ENCODE measurements at regions not wholly inside any gene's neighbourhood (a gene's known extent, or its start where the extent isn't known, plus 50 kb on each side); places are given as distances from the start of the nearest gene placed in this dataset.

DNA sequence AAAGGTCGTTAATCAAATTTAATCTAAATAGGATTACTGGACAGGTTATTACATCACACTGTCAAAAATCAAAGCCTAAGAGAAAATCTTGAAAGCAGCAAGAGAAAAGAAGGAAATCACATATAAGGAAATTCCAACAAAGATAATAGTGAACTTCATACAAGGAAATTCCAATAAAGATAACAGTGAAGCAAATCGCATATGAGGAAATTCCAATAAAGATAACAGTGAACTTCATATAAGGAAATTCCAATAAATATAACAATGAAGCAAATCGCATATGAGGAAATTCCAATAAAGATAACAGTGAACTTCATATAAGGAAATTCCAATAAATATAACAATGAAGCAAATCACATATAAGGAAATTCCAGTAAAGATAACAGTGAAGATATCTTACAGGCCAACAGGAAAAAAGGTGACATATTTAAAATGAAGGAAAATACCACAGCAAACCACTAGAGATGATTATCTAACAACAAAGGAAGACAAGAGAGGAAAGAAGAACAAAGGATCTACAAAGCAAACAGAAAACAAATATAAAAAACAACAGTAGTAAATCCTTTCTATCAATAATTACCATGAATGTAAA, 787.7 kb downstream of the CCDC85A start:
- Histone ChIP-seq H3K4me3 (no peak overlapping the region), H2AFZ (replicated peaks) (no peak overlapping the region), H3K27me3 (no peaks in the 10 kb centered on the region), H3K4me2 (no peak overlapping the region), H3K9ac (no peak overlapping the region), H4K20me1 (ENCODE audit: low read depth) (no peaks in the 10 kb centered on the region), H3K27ac (no peak overlapping the region), H3F3A (ENCODE audit: low read depth) (no peaks in the 10 kb centered on the region), H3K36me3 (no peaks in the 10 kb centered on the region), H3K79me2 (ENCODE audit: low read depth) (no peaks in the 10 kb centered on the region), H3K4me1 (no peaks in the 10 kb centered on the region), H3K9me3 (ENCODE audit: low read depth) (no peaks in the 10 kb centered on the region)
- no peak for DNase-seq (ENCODE audit: low spot score)
- Mint-ChIP-seq H3K27ac (no peak overlapping the region), H3K4me3 (no peak overlapping the region), H3K36me3 (no peaks in the 10 kb centered on the region), H3K9me3 (no peaks in the 10 kb centered on the region), H3K4me1 (no peaks in the 10 kb centered on the region), H3K27me3 (ENCODE audit: insufficient read depth, low read depth) (peaks cover 2% of the 10 kb centered on the region)
- no peak for TF ChIP-seq EZH2 (IDR thresholded peaks at IDR 0.05)
- no peak for TF ChIP-seq EZH2phosphoT487 (IDR thresholded peaks at IDR 0.05)
- TF ChIP-seq, protein P1, sequence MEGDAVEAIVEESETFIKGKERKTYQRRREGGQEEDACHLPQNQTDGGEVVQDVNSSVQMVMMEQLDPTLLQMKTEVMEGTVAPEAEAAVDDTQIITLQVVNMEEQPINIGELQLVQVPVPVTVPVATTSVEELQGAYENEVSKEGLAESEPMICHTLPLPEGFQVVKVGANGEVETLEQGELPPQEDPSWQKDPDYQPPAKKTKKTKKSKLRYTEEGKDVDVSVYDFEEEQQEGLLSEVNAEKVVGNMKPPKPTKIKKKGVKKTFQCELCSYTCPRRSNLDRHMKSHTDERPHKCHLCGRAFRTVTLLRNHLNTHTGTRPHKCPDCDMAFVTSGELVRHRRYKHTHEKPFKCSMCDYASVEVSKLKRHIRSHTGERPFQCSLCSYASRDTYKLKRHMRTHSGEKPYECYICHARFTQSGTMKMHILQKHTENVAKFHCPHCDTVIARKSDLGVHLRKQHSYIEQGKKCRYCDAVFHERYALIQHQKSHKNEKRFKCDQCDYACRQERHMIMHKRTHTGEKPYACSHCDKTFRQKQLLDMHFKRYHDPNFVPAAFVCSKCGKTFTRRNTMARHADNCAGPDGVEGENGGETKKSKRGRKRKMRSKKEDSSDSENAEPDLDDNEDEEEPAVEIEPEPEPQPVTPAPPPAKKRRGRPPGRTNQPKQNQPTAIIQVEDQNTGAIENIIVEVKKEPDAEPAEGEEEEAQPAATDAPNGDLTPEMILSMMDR (IDR thresholded peaks at IDR 0.05) = no peak

DNA sequence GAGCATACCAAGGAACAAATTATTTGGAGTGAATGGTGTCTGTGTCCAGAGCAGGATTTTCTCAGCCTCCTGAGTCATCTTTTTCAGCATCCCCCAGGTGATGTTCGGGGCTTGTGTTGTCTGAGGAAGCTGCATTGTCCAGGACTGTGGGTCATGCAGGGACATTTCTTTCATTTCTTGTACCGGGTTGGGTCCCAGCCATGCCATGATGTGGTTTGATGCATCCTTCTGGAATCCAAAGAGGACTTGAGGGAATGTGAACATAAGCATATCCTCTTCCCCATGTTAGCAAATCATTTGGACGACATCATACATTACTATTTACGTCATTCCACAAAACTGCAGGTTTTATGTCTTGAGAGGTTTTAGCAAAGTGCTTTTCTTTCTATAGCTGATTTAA, 797.8 kb downstream of the CCDC85A start:
- Histone ChIP-seq H3K27me3 (no peaks in the 10 kb centered on the region), H3K79me2 (ENCODE audit: low read depth) (no peaks in the 10 kb centered on the region), H3K4me2 (no peak overlapping the region), H3F3A (ENCODE audit: low read depth) (no peaks in the 10 kb centered on the region), H3K4me1 (no peaks in the 10 kb centered on the region), H2AFZ (replicated peaks) (no peak overlapping the region), H3K4me3 (no peak overlapping the region), H4K20me1 (ENCODE audit: low read depth) (no peaks in the 10 kb centered on the region), H3K9ac (no peak overlapping the region), H3K9me3 (ENCODE audit: low read depth) (peaks cover 10% of the 10 kb centered on the region), H3K27ac (no peak overlapping the region), H3K36me3 (no peaks in the 10 kb centered on the region)
- Mint-ChIP-seq H3K27me3 (ENCODE audit: insufficient read depth, low read depth) (no peaks in the 10 kb centered on the region), H3K9me3 (peaks cover 3% of the 10 kb centered on the region), H3K4me1 (no peaks in the 10 kb centered on the region), H3K36me3 (no peaks in the 10 kb centered on the region), H3K27ac (no peak overlapping the region), H3K4me3 (no peak overlapping the region)
- TF ChIP-seq, protein P1 (IDR thresholded peaks at IDR 0.05) = no peak
- TF ChIP-seq EZH2phosphoT487 (IDR thresholded peaks at IDR 0.05) (no peak), EZH2 (IDR thresholded peaks at IDR 0.05) (no peak)
- DNase-seq (ENCODE audit: low spot score) = no peak

DNA sequence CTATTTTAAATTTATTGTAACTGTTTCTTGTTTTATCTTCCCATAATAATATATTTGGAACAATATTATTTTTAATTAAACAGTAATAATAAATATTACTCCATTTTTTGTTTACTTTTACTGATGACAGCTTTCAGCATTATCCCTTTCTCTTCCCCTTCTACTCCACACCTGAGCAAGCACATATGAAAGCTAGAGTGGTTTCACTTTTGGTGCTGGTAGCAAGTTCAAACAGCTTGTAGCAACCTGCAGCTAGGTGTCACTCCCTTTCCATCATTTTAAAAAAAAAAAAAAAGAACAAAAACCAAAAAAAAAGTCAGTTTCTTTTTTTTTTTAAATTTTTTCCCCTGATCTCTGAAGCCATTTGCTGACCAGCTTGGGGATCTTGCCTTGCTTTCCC, 801.8 kb downstream of the CCDC85A start:
- no peak for DNase-seq (ENCODE audit: low spot score)
- Histone ChIP-seq H3F3A (ENCODE audit: low read depth) (no peaks in the 10 kb centered on the region), H3K4me2 (no peak overlapping the region), H3K36me3 (no peaks in the 10 kb centered on the region), H3K9ac (no peak overlapping the region), H3K9me3 (ENCODE audit: low read depth) (peaks cover under 1% of the 10 kb centered on the region), H3K27me3 (no peaks in the 10 kb centered on the region), H2AFZ (replicated peaks) (no peak overlapping the region), H3K27ac (no peak overlapping the region), H3K4me1 (no peaks in the 10 kb centered on the region), H4K20me1 (ENCODE audit: low read depth) (no peaks in the 10 kb centered on the region), H3K4me3 (no peak overlapping the region), H3K79me2 (ENCODE audit: low read depth) (no peaks in the 10 kb centered on the region)
- Mint-ChIP-seq H3K27ac (no peak overlapping the region), H3K4me1 (no peaks in the 10 kb centered on the region), H3K27me3 (ENCODE audit: insufficient read depth, low read depth) (no peaks in the 10 kb centered on the region), H3K4me3 (no peak overlapping the region), H3K36me3 (no peaks in the 10 kb centered on the region), H3K9me3 (peaks cover 3% of the 10 kb centered on the region)
- TF ChIP-seq EZH2 (IDR thresholded peaks at IDR 0.05) = no peak
- TF ChIP-seq EZH2phosphoT487 (IDR thresholded peaks at IDR 0.05) = no peak
- TF ChIP-seq, protein P1 (IDR thresholded peaks at IDR 0.05) = no peak
